ENCODE measurements at regions not wholly inside any gene's neighbourhood (a gene's known extent, or its start where the extent isn't known, plus 50 kb on each side); places are given as distances from the start of the nearest gene placed in this dataset.
"Not testable (repeated sequence)": the region's sequence is repeated elsewhere in the genome, so short reads cannot be mapped to it uniquely, and the experiment has no call there.

- no peak for ATAC-seq (ENCODE audit: low read depth)
- H3K27me3 Mint-ChIP-seq = no peaks in the 10 kb centered on the region
- no peak overlapping the region for H3K27ac Mint-ChIP-seq
- no peaks in the 10 kb centered on the region for H3K9me3 Mint-ChIP-seq
- H3K36me3 Mint-ChIP-seq = no peaks in the 10 kb centered on the region
- POLR2A ChIA-PET = no interaction called here
- DNase-seq = no peak
- no peaks in the 10 kb centered on the region for H3K4me1 Mint-ChIP-seq
- no peak overlapping the region for H3K4me3 Mint-ChIP-seq
Observed at GRCh38 chr5:167855818-167856217, 435.6 kb upstream of the WWC1 start.

GRCh38 chr5:167857321-167857720 is 434.1 kb upstream of the WWC1 start:
- no peak overlapping the region for H3K4me3 Mint-ChIP-seq
- H3K36me3 Mint-ChIP-seq = no peaks in the 10 kb centered on the region
- no peaks in the 10 kb centered on the region for H3K27me3 Mint-ChIP-seq
- POLR2A ChIA-PET = no interaction called here
- no peaks in the 10 kb centered on the region for H3K9me3 Mint-ChIP-seq
- DNase-seq (no peak), ATAC-seq (ENCODE audit: low read depth) (no peak)
- no peaks in the 10 kb centered on the region for H3K4me1 Mint-ChIP-seq
- H3K27ac Mint-ChIP-seq = no peak overlapping the region

DNA sequence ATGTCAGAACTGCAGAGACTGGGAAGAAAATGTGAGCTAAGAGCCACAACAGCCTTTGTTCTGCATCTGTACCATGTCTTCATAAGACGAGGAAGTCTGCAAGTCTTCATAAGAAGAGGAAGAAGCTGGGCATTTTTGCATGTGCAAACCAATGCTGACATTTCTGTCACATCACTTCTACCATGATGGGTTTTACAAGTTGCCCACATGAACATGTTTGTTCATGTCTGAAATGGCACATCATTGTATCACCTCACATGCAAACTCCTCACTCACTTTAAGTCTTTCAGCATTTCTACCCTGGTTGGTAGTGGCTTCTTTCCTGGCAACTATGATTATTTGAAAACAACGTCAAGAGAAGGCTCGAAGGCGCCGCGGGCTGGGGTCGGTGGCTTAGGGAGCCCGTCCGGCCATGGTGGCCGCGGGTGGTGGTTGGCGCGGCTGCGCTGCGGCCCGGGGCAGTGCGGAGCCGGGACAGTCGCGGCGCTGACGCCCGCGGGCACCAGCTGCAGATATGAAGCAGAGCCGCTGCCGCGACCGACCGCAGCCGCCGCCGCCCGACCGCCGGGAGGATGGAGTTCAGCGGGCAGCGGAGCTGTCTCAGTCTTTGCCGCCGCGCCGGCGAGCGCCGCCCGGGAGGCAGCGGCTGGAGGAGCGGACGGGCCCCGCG is 433.1 kb upstream of the WWC1 start:
- H3K36me3 Mint-ChIP-seq; H3K4me3 Mint-ChIP-seq; POLR2A ChIA-PET; H3K27ac Mint-ChIP-seq; H3K9me3 Mint-ChIP-seq; DNase-seq; H3K4me1 Mint-ChIP-seq; H3K27me3 Mint-ChIP-seq; ATAC-seq (ENCODE audit: low read depth): not testable (repeated sequence)

DNA sequence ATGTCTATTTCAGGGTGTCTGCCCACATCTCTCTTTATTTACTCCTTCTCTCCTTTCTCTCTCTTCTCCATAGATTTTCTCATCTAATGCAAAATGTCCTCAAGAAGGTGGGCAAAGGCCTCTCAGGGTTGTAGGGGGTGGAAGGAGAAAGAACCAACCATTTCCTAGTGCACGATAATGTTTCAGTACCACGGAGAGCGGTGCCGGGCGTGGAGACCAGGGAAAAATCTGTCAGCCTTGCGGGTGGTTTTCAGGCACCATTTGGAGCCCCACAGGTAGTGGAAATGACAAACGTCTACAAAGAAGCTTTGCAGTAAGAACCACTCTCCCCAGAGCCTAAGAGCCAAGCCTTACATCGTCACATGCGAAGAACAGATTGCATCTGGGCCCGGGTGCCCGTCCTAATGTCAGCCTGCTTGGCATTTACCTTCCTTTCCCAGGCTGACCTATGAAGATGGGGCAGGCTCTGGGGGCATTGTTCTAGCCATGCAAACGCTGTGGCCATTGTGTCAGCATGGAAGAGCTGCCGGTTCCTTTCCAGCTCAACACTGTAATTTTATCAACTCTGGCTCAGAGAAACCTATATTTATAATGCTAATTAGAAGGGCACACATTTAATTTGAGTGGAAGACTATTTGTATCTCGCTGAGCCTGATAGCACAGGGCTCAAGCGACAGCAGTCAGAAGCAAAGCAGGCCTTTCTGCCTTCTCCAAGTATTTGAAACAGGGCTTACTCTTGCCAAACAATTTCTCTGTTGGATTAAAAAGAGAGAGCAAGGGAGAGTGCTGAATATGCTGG is 430.1 kb upstream of the WWC1 start:
- POLR2A ChIA-PET = no interaction called here
- DNase-seq (no peak), ATAC-seq (ENCODE audit: low read depth) (no peak)
- Mint-ChIP-seq H3K9me3 (no peaks in the 10 kb centered on the region), H3K36me3 (no peaks in the 10 kb centered on the region), H3K27me3 (no peaks in the 10 kb centered on the region), H3K4me1 (no peaks in the 10 kb centered on the region), H3K4me3 (no peak overlapping the region), H3K27ac (no peak overlapping the region)

- no peak overlapping the region for H3K27ac Mint-ChIP-seq
- DNase-seq (no peak), ATAC-seq (ENCODE audit: low read depth) (no peak)
- no peak overlapping the region for H3K4me3 Mint-ChIP-seq
- H3K36me3 Mint-ChIP-seq = no peaks in the 10 kb centered on the region
- H3K9me3 Mint-ChIP-seq = no peaks in the 10 kb centered on the region
- POLR2A ChIA-PET = no interaction called here
- no peaks in the 10 kb centered on the region for H3K27me3 Mint-ChIP-seq
- H3K4me1 Mint-ChIP-seq = no peaks in the 10 kb centered on the region
Observed at GRCh38 chr5:167861928-167862426, 429.5 kb upstream of the WWC1 start.

DNA sequence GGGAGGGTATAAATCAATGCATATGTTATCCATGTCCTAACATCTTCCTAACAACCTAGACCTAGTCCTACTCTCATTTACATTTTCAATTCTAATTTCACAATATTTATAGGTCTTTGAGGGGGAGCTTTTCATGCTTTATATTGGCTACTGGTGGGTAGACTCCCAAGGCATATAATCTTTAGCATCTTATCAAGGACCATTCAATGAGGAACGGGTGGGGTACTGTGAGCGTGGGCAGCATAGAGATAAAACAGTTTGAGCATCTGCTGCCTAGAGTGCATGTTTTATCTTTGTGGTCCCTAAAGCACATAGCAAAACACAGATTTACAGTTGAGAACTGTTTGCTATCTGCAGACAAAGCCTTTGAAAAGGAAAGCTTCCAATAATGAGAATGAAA is 427.6 kb upstream of the WWC1 start:
- Mint-ChIP-seq H3K9me3 (no peaks in the 10 kb centered on the region), H3K27me3 (no peaks in the 10 kb centered on the region), H3K4me1 (no peaks in the 10 kb centered on the region), H3K36me3 (no peaks in the 10 kb centered on the region), H3K4me3 (no peak overlapping the region), H3K27ac (no peak overlapping the region)
- POLR2A ChIA-PET = no interaction called here
- ATAC-seq (ENCODE audit: low read depth) (no peak), DNase-seq (no peak)

DNA sequence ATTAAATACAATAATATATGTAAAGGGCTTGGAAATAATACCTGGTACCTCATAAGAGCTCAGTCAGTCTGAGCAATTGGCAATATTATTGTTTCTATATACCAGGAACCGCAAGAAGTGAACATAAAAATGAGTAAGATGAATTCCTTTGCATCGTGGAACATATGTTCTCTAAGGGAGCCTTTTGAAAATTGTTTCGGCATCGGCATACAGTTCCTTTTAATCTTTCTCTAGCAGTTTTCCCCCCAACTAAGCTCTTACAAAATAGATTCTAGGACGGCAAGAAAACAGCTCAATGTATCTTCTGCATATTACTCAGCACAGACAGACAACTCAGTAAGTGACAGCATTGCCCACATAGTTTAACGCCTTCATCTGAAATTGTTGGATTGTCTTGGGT is 426.6 kb upstream of the WWC1 start:
- no peak for ATAC-seq (ENCODE audit: low read depth)
- H3K36me3 Mint-ChIP-seq = no peaks in the 10 kb centered on the region
- H3K4me1 Mint-ChIP-seq = no peaks in the 10 kb centered on the region
- POLR2A ChIA-PET = no interaction called here
- no peak overlapping the region for H3K27ac Mint-ChIP-seq
- no peak for DNase-seq
- no peak overlapping the region for H3K4me3 Mint-ChIP-seq
- H3K27me3 Mint-ChIP-seq = no peaks in the 10 kb centered on the region
- H3K9me3 Mint-ChIP-seq = no peaks in the 10 kb centered on the region

GRCh38 chr5:167866797-167867196 is 424.6 kb upstream of the WWC1 start:
- no peak for DNase-seq
- Mint-ChIP-seq H3K27ac (no peak overlapping the region), H3K4me3 (no peak overlapping the region), H3K9me3 (no peaks in the 10 kb centered on the region), H3K27me3 (no peaks in the 10 kb centered on the region), H3K36me3 (no peaks in the 10 kb centered on the region), H3K4me1 (no peaks in the 10 kb centered on the region)
- ATAC-seq (ENCODE audit: low read depth) = no peak
- POLR2A ChIA-PET = no interaction called here

DNA sequence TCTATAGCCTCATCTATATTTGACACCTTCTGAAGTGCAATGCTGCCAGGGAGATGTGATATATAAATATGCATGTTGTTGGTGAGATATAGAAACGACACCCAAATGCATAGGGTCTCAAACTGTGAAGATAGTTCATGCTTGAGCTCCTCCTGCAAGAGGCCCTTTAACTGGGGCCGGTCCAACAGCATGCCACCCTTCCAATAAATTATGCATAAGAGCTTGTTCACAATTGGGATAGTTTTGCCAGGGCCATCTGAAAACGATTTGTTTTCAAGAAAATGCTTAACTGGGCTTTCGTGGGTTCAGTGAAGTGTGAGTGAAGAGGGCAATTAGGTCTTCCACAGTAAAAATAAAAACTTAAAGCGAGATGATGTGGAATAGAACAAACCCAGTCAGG is 424.2 kb upstream of the WWC1 start:
- no peak overlapping the region for H3K4me3 Mint-ChIP-seq
- POLR2A ChIA-PET = no interaction called here
- ATAC-seq (ENCODE audit: low read depth) (no peak), DNase-seq (no peak)
- H3K27me3 Mint-ChIP-seq = no peaks in the 10 kb centered on the region
- no peak overlapping the region for H3K27ac Mint-ChIP-seq
- no peaks in the 10 kb centered on the region for H3K36me3 Mint-ChIP-seq
- H3K9me3 Mint-ChIP-seq = no peaks in the 10 kb centered on the region
- no peaks in the 10 kb centered on the region for H3K4me1 Mint-ChIP-seq

- H3K9me3 Mint-ChIP-seq = peaks cover 3% of the 10 kb centered on the region
- no peak overlapping the region for H3K27ac Mint-ChIP-seq
- no peaks in the 10 kb centered on the region for H3K36me3 Mint-ChIP-seq
- DNase-seq (no peak), ATAC-seq (ENCODE audit: low read depth) (no peak)
- H3K27me3 Mint-ChIP-seq = no peaks in the 10 kb centered on the region
- H3K4me1 Mint-ChIP-seq = no peaks in the 10 kb centered on the region
- H3K4me3 Mint-ChIP-seq = no peak overlapping the region
- POLR2A ChIA-PET = no interaction called here
Observed at GRCh38 chr5:167869125-167869524, 422.3 kb upstream of the WWC1 start.

- POLR2A ChIA-PET = no interaction called here
- no peaks in the 10 kb centered on the region for H3K36me3 Mint-ChIP-seq
- H3K27ac Mint-ChIP-seq = no peak overlapping the region
- H3K9me3 Mint-ChIP-seq = peaks cover 5% of the 10 kb centered on the region
- no peak overlapping the region for H3K4me3 Mint-ChIP-seq
- DNase-seq (no peak), ATAC-seq (ENCODE audit: low read depth) (no peak)
- H3K4me1 Mint-ChIP-seq = no peaks in the 10 kb centered on the region
- H3K27me3 Mint-ChIP-seq = no peaks in the 10 kb centered on the region
Observed at GRCh38 chr5:167870055-167870454, 421.4 kb upstream of the WWC1 start.

DNA sequence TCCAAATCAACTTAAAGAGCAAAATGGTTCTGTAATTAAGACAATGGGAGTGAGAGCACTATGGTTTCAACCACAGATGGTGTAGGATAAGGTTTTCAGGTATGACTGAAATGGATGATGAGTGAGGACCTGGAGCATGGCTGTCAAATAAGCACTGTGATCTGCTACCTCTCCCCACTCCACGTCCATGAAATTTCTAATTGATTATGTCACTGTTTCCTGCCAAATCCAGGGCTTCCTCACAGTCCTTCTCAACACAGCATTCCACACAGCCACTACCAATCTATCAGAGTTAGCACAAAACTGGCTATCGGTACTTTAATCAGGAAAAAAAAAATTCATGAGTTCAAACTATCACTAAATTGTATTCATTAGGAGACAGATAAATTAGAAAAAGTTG is 420.4 kb upstream of the WWC1 start:
- no peaks in the 10 kb centered on the region for H3K4me1 Mint-ChIP-seq
- H3K27ac Mint-ChIP-seq = no peak overlapping the region
- no peak for DNase-seq
- H3K9me3 Mint-ChIP-seq = peaks cover 5% of the 10 kb centered on the region
- H3K4me3 Mint-ChIP-seq = no peak overlapping the region
- POLR2A ChIA-PET = no interaction called here
- ATAC-seq (ENCODE audit: low read depth) = no peak
- H3K27me3 Mint-ChIP-seq = no peaks in the 10 kb centered on the region
- H3K36me3 Mint-ChIP-seq = no peaks in the 10 kb centered on the region

GRCh38 chr5:167872791-167873190 is 418.7 kb upstream of the WWC1 start:
- Mint-ChIP-seq H3K9me3 (peaks cover 5% of the 10 kb centered on the region), H3K36me3 (no peaks in the 10 kb centered on the region), H3K4me1 (no peaks in the 10 kb centered on the region), H3K27me3 (no peaks in the 10 kb centered on the region), H3K4me3 (no peak overlapping the region), H3K27ac (no peak overlapping the region)
- POLR2A ChIA-PET = no interaction called here
- ATAC-seq (ENCODE audit: low read depth) (no peak), DNase-seq (no peak)

GRCh38 chr5:167877114-167877722 is 414.2 kb upstream of the WWC1 start:
- POLR2A ChIA-PET = no interaction called here
- no peak for ATAC-seq (ENCODE audit: low read depth)
- H3K4me3 Mint-ChIP-seq = no peak overlapping the region
- DNase-seq = no peak
- no peaks in the 10 kb centered on the region for H3K36me3 Mint-ChIP-seq
- H3K4me1 Mint-ChIP-seq = no peaks in the 10 kb centered on the region
- H3K9me3 Mint-ChIP-seq = peaks cover 7% of the 10 kb centered on the region
- no peak overlapping the region for H3K27ac Mint-ChIP-seq
- no peaks in the 10 kb centered on the region for H3K27me3 Mint-ChIP-seq

Data from activated naive CD8-positive, alpha-beta T cell treated with anti-CD3 and anti-CD28 coated beads, Interleukin-2, amount 10 ng/mL, durations not matched to agents 7 days and 5 days (primary cell).